ENCODE measurements at regions not wholly inside any gene's neighbourhood (a gene's known extent, or its start where the extent isn't known, plus 50 kb on each side); places are given as distances from the start of the nearest gene placed in this dataset.

DNA sequence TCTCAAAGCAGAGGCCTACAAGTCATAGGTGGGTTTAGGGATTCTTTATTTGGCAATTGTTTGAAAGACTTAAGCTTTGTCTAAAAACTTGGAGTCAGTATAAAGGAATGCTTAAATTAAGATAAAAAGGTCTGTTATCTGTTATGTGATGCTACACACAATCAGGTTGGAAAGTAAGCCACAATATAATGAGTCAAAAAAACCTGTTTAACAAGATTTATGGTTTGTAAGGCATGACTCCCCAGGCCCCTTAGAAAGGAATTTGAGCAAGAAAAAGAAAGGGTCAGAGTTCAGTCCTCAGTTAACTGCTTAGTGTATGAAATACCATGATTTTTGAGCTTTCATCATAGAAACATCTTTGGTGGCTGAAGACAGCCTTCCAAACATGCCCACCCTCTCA, 66.8 kb upstream of the HMGN3 start:
- DNase-seq, result no peak

DNA sequence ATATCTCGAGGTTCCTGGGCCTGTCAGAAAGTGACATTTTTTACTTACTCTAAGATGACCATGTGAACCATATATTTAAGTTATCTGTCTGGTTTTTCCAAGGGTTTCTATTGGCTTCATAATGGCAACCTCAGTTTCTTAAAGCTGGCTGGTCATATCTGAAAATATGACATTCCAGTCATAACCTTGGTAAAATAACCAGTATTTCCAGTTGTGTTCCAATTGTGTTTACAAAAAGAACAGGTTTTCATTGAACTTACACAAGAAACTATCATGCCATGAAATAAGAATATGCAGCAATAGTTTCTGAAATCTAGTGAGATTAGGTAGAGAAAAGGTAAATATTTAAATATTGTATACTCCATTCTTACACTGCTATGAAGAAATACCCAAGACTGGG, 61.7 kb upstream of the HMGN3 start:
- no peak for DNase-seq
